PC-3 (cell line): ENCODE measurements at regions not wholly inside any gene's neighbourhood (a gene's known extent, or its start where the extent isn't known, plus 50 kb on each side); places are given as distances from the start of the nearest gene placed in this dataset.
"Not testable (repeated sequence)": the region's sequence is repeated elsewhere in the genome, so short reads cannot be mapped to it uniquely, and the experiment has no call there.

Experiments used
- EZH2 ChIP-seq: fragments of 300-600 bp; sonication (generic); IDR thresholded peaks from one replicate; pipeline ENCODE4 v1.6.1; 2017; ENCODE audit warnings: antibody characterized with exemption, mild to moderate bottlenecking, low read length; ENCODE audit not compliant: unreplicated experiment
- EZH2phosphoT487 ChIP-seq: fragments of 300-600 bp; sonication (generic); IDR thresholded peaks from 2 replicates; pipeline ENCODE4 v1.6.1; 2018; ENCODE audit warnings: mild to moderate bottlenecking, antibody characterized with exemption, low read length, borderline replicate concordance
- TF ChIP-seq, protein P1 (sequence below): fragments of 300-600 bp; sonication (generic); conservative IDR thresholded peaks from 2 replicates; pipeline ENCODE4 v1.5.1; 2017; ENCODE audit warnings: antibody characterized with exemption, low read depth, mild to moderate bottlenecking, low read length

DNA sequence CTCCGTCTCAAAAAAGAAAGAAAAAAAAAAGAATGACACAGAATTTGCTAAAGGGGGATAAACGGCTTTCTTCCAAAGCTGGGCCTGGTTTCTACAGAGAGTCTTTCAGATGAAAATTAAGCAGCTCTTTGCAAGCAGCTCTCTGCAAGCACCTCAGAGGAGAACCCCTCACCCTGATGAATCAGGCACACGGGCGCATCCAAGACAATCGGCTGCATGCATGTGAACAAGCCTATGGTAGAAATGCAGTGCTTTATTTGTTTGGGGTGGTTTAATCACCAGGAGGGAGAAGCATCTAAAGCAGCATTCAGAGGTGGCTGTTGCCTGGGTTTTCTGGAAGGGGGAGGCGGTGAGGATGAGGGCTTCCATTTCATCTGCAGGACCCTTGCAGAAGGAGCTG, 78.0 kb upstream of the CLEC6A start:
- TF ChIP-seq, protein P1, sequence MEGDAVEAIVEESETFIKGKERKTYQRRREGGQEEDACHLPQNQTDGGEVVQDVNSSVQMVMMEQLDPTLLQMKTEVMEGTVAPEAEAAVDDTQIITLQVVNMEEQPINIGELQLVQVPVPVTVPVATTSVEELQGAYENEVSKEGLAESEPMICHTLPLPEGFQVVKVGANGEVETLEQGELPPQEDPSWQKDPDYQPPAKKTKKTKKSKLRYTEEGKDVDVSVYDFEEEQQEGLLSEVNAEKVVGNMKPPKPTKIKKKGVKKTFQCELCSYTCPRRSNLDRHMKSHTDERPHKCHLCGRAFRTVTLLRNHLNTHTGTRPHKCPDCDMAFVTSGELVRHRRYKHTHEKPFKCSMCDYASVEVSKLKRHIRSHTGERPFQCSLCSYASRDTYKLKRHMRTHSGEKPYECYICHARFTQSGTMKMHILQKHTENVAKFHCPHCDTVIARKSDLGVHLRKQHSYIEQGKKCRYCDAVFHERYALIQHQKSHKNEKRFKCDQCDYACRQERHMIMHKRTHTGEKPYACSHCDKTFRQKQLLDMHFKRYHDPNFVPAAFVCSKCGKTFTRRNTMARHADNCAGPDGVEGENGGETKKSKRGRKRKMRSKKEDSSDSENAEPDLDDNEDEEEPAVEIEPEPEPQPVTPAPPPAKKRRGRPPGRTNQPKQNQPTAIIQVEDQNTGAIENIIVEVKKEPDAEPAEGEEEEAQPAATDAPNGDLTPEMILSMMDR = not testable (repeated sequence)
- not testable (repeated sequence) for TF ChIP-seq EZH2, EZH2phosphoT487
